ENCODE measurements at regions not wholly inside any gene's neighbourhood (a gene's known extent, or its start where the extent isn't known, plus 50 kb on each side); places are given as distances from the start of the nearest gene placed in this dataset.

GRCh38 chr14:98966016-98966415 is 306.0 kb downstream of the BCL11B start:
- H3K9me3 Mint-ChIP-seq, result peaks cover 3% of the 10 kb centered on the region
- no peak overlapping the region for H3K27ac Mint-ChIP-seq
- intact Hi-C loops (cut with micrococcal nuclease), result no loop called here
- peaks cover 18% of the 10 kb centered on the region for H3K4me1 Mint-ChIP-seq
- H3K36me3 Mint-ChIP-seq (ENCODE audit: low read depth), result no peaks in the 10 kb centered on the region
- no peak overlapping the region for H3K4me3 Mint-ChIP-seq
- H3K27me3 Mint-ChIP-seq, result peaks cover 11% of the 10 kb centered on the region
- DNase-seq, result no peak

- Mint-ChIP-seq H3K27ac (no peak overlapping the region), H3K4me1 (peaks cover 18% of the 10 kb centered on the region), H3K9me3 (peaks cover 3% of the 10 kb centered on the region), H3K27me3 (peaks cover 11% of the 10 kb centered on the region), H3K4me3 (no peak overlapping the region), H3K36me3 (ENCODE audit: low read depth) (no peaks in the 10 kb centered on the region)
- no peak for DNase-seq
- intact Hi-C loops (cut with micrococcal nuclease), result no loop called here
These were observed 305.4 kb downstream of the BCL11B start for GRCh38 chr14:98966475-98967162.

GRCh38 chr14:98974113-98974512 is 297.9 kb downstream of the BCL11B start:
- no peak overlapping the region for H3K4me3 Mint-ChIP-seq
- DNase-seq, result no peak
- peaks cover 6% of the 10 kb centered on the region for H3K27me3 Mint-ChIP-seq
- H3K36me3 Mint-ChIP-seq (ENCODE audit: low read depth), result peaks cover 3% of the 10 kb centered on the region
- intact Hi-C loops (cut with micrococcal nuclease), result no loop called here
- peaks cover 13% of the 10 kb centered on the region for H3K9me3 Mint-ChIP-seq
- no peak overlapping the region for H3K27ac Mint-ChIP-seq
- peaks cover 4% of the 10 kb centered on the region for H3K4me1 Mint-ChIP-seq

GRCh38 chr14:98976271-98976670 is 295.7 kb downstream of the BCL11B start:
- peaks cover 9% of the 10 kb centered on the region for H3K9me3 Mint-ChIP-seq
- peaks cover 6% of the 10 kb centered on the region for H3K27me3 Mint-ChIP-seq
- intact Hi-C loops (cut with micrococcal nuclease), result no loop called here
- no peak overlapping the region for H3K4me3 Mint-ChIP-seq
- peaks cover 6% of the 10 kb centered on the region for H3K4me1 Mint-ChIP-seq
- peaks cover 6% of the 10 kb centered on the region for H3K36me3 Mint-ChIP-seq (ENCODE audit: low read depth)
- H3K27ac Mint-ChIP-seq, result no peak overlapping the region
- DNase-seq, result no peak

- Mint-ChIP-seq H3K4me3 (no peak overlapping the region), H3K27ac (no peak overlapping the region), H3K9me3 (peaks cover 9% of the 10 kb centered on the region), H3K4me1 (peaks cover 11% of the 10 kb centered on the region), H3K36me3 (ENCODE audit: low read depth) (peaks cover 6% of the 10 kb centered on the region), H3K27me3 (peaks cover 5% of the 10 kb centered on the region)
- intact Hi-C loops (cut with micrococcal nuclease), result no loop called here
- DNase-seq, result no peak
These were observed 294.5 kb downstream of the BCL11B start for GRCh38 chr14:98977451-98977850.

GRCh38 chr14:98982986-98983385 is 289.0 kb downstream of the BCL11B start:
- H3K36me3 Mint-ChIP-seq (ENCODE audit: low read depth), result peaks cover 6% of the 10 kb centered on the region
- H3K4me1 Mint-ChIP-seq, result peaks cover 39% of the 10 kb centered on the region
- peaks cover 12% of the 10 kb centered on the region for H3K9me3 Mint-ChIP-seq
- intact Hi-C loops (cut with micrococcal nuclease), result no loop called here
- DNase-seq, result no peak
- H3K4me3 Mint-ChIP-seq, result peak overlapping the region; percentile 12
- H3K27ac Mint-ChIP-seq, result no peak overlapping the region
- H3K27me3 Mint-ChIP-seq, result peaks cover 3% of the 10 kb centered on the region

GRCh38 chr14:98984027-98984718 is 287.8 kb downstream of the BCL11B start:
- H3K27ac Mint-ChIP-seq, result peak overlapping the region; percentile 89
- H3K4me1 Mint-ChIP-seq, result peaks cover 39% of the 10 kb centered on the region
- H3K36me3 Mint-ChIP-seq (ENCODE audit: low read depth), result peaks cover 2% of the 10 kb centered on the region
- peaks cover 6% of the 10 kb centered on the region for H3K9me3 Mint-ChIP-seq
- no peaks in the 10 kb centered on the region for H3K27me3 Mint-ChIP-seq
- H3K4me3 Mint-ChIP-seq, result peak overlapping the region; percentile 74
- no peak for DNase-seq
- intact Hi-C loops (cut with micrococcal nuclease), result no loop called here

GRCh38 chr14:98984719-98985041 is 287.3 kb downstream of the BCL11B start:
- peak overlapping the region; percentile 89 for H3K27ac Mint-ChIP-seq
- H3K4me3 Mint-ChIP-seq, result peak overlapping the region; percentile 74
- intact Hi-C loops (cut with micrococcal nuclease), result no loop called here
- H3K27me3 Mint-ChIP-seq, result no peaks in the 10 kb centered on the region
- H3K36me3 Mint-ChIP-seq (ENCODE audit: low read depth), result peaks cover 2% of the 10 kb centered on the region
- DNase-seq, result peak; percentile 92
- H3K9me3 Mint-ChIP-seq, result peaks cover 6% of the 10 kb centered on the region
- peaks cover 39% of the 10 kb centered on the region for H3K4me1 Mint-ChIP-seq

- intact Hi-C loops (cut with micrococcal nuclease), result no loop called here
- H3K36me3 Mint-ChIP-seq (ENCODE audit: low read depth), result peaks cover 8% of the 10 kb centered on the region
- DNase-seq, result no peak
- peaks cover 21% of the 10 kb centered on the region for H3K9me3 Mint-ChIP-seq
- H3K27ac Mint-ChIP-seq, result peak overlapping the region; percentile 82
- H3K4me3 Mint-ChIP-seq, result peak overlapping the region; percentile 67
- H3K4me1 Mint-ChIP-seq, result peaks cover 30% of the 10 kb centered on the region
- no peaks in the 10 kb centered on the region for H3K27me3 Mint-ChIP-seq
These were observed 278.2 kb downstream of the BCL11B start for GRCh38 chr14:98993818-98994217.

- intact Hi-C loops (cut with micrococcal nuclease), result no loop called here
- Mint-ChIP-seq H3K9me3 (peaks cover 21% of the 10 kb centered on the region), H3K27me3 (no peaks in the 10 kb centered on the region), H3K36me3 (ENCODE audit: low read depth) (peaks cover 8% of the 10 kb centered on the region), H3K4me3 (peak overlapping the region; percentile 67), H3K27ac (peak overlapping the region; percentile 82), H3K4me1 (peaks cover 30% of the 10 kb centered on the region)
- peak; percentile 78 for DNase-seq
These were observed 277.4 kb downstream of the BCL11B start for GRCh38 chr14:98994561-98994960.

- peaks cover 30% of the 10 kb centered on the region for H3K4me1 Mint-ChIP-seq
- DNase-seq, result no peak
- no peak overlapping the region for H3K4me3 Mint-ChIP-seq
- peaks cover 17% of the 10 kb centered on the region for H3K9me3 Mint-ChIP-seq
- H3K27ac Mint-ChIP-seq, result no peak overlapping the region
- peaks cover 5% of the 10 kb centered on the region for H3K36me3 Mint-ChIP-seq (ENCODE audit: low read depth)
- no peaks in the 10 kb centered on the region for H3K27me3 Mint-ChIP-seq
- intact Hi-C loops (cut with micrococcal nuclease), result no loop called here
These were observed 274.3 kb downstream of the BCL11B start for GRCh38 chr14:98997526-98998205.

GRCh38 chr14:98999345-98999744 is 272.7 kb downstream of the BCL11B start:
- Mint-ChIP-seq H3K9me3 (peaks cover 9% of the 10 kb centered on the region), H3K4me1 (peaks cover 20% of the 10 kb centered on the region), H3K27me3 (no peaks in the 10 kb centered on the region), H3K36me3 (ENCODE audit: low read depth) (no peaks in the 10 kb centered on the region), H3K27ac (no peak overlapping the region), H3K4me3 (no peak overlapping the region)
- intact Hi-C loops (cut with micrococcal nuclease), result no loop called here
- no peak for DNase-seq

GRCh38 chr14:98999901-99000300 is 272.1 kb downstream of the BCL11B start:
- DNase-seq, result no peak
- Mint-ChIP-seq H3K27ac (no peak overlapping the region), H3K9me3 (peaks cover 9% of the 10 kb centered on the region), H3K27me3 (no peaks in the 10 kb centered on the region), H3K4me1 (peaks cover 15% of the 10 kb centered on the region), H3K36me3 (ENCODE audit: low read depth) (no peaks in the 10 kb centered on the region), H3K4me3 (no peak overlapping the region)
- intact Hi-C loops (cut with micrococcal nuclease), result no loop called here

GRCh38 chr14:99001241-99001640 is 270.8 kb downstream of the BCL11B start:
- no peak for DNase-seq
- H3K27me3 Mint-ChIP-seq, result no peaks in the 10 kb centered on the region
- intact Hi-C loops (cut with micrococcal nuclease), result no loop called here
- H3K4me1 Mint-ChIP-seq, result peaks cover 5% of the 10 kb centered on the region
- H3K4me3 Mint-ChIP-seq, result no peak overlapping the region
- H3K36me3 Mint-ChIP-seq (ENCODE audit: low read depth), result no peaks in the 10 kb centered on the region
- no peak overlapping the region for H3K27ac Mint-ChIP-seq
- peaks cover 3% of the 10 kb centered on the region for H3K9me3 Mint-ChIP-seq

Data from activated CD4-positive, alpha-beta T cell treated with anti-CD3 and anti-CD28 coated beads, Interleukin-2, amount 10 ng/mL, durations not matched to agents 24 days and 14 days (primary cell).